ENCODE measurements at regions not wholly inside any gene's neighbourhood (a gene's known extent, or its start where the extent isn't known, plus 50 kb on each side); places are given as distances from the start of the nearest gene placed in this dataset.
"Not testable (repeated sequence)": the region's sequence is repeated elsewhere in the genome, so short reads cannot be mapped to it uniquely, and the experiment has no call there.

GRCh38 chr20:12093057-12093796, 175.5 kb downstream of the BTBD3 start:
- FAIRE-seq (no peak), DNase-seq (ENCODE audit: low read depth) (no peak)
- H3K9me3 Mint-ChIP-seq (ENCODE audit: unreplicated experiment), result no peaks in the 10 kb centered on the region
- no peak overlapping the region for H2AFZ ChIP-seq (ENCODE audit: low read depth, low read length)
- H3K79me2 ChIP-seq (ENCODE audit: insufficient read depth, low read length), result no peaks in the 10 kb centered on the region
- peaks cover 2% of the 10 kb centered on the region for H3K27me3 ChIP-seq (ENCODE audit: insufficient read depth, low read length)
- peak overlapping the region; percentile 67 for H3K27ac Mint-ChIP-seq (ENCODE audit: unreplicated experiment)
- H3K4me1 ChIP-seq (ENCODE audit: insufficient read depth, low read length), result no peaks in the 10 kb centered on the region
- no peaks in the 10 kb centered on the region for H4K20me1 ChIP-seq (ENCODE audit: insufficient read depth, low read length)
- H3K4me3 Mint-ChIP-seq (ENCODE audit: unreplicated experiment), result no peak overlapping the region
- no peaks in the 10 kb centered on the region for H3K36me3 Mint-ChIP-seq (ENCODE audit: low read depth, unreplicated experiment)
- TF ChIP-seq EZH2 (IDR thresholded peaks at IDR 0.05; ENCODE audit: insufficient read depth, low read length), result no peak
- TF ChIP-seq CTCF (IDR thresholded peaks at IDR 0.05; ENCODE audit: insufficient read depth, low read depth, low read length), result no peak
- H3K27me3 Mint-ChIP-seq (ENCODE audit: low read depth, unreplicated experiment), result peaks cover 4% of the 10 kb centered on the region
- H3K9ac ChIP-seq (ENCODE audit: low read length), result no peak overlapping the region
- H3K4me3 ChIP-seq (ENCODE audit: insufficient read depth, low read depth, low read length), result no peak overlapping the region
- H3K9me3 ChIP-seq (ENCODE audit: insufficient read depth, low read depth, low read length), result no peaks in the 10 kb centered on the region
- peaks cover 6% of the 10 kb centered on the region for H3K4me1 Mint-ChIP-seq (ENCODE audit: low read depth, unreplicated experiment)
- H3K36me3 ChIP-seq (ENCODE audit: insufficient read depth, low read length), result no peaks in the 10 kb centered on the region
- no peak overlapping the region for H3K4me2 ChIP-seq (ENCODE audit: low read length)
- H3K27ac ChIP-seq (ENCODE audit: low read depth, low read length), result no peak overlapping the region

- not testable (repeated sequence) for H3K4me1 Mint-ChIP-seq (ENCODE audit: low read depth, unreplicated experiment); H3K27ac Mint-ChIP-seq (ENCODE audit: unreplicated experiment); FAIRE-seq; H3K79me2 ChIP-seq (ENCODE audit: insufficient read depth, low read length); H3K27me3 ChIP-seq (ENCODE audit: insufficient read depth, low read length); H3K9ac ChIP-seq (ENCODE audit: low read length); H3K4me1 ChIP-seq (ENCODE audit: insufficient read depth, low read length); H3K27me3 Mint-ChIP-seq (ENCODE audit: low read depth, unreplicated experiment); H3K9me3 ChIP-seq (ENCODE audit: insufficient read depth, low read depth, low read length); H3K9me3 Mint-ChIP-seq (ENCODE audit: unreplicated experiment); H4K20me1 ChIP-seq (ENCODE audit: insufficient read depth, low read length); H3K4me3 ChIP-seq (ENCODE audit: insufficient read depth, low read depth, low read length); H3K27ac ChIP-seq (ENCODE audit: low read depth, low read length); H3K36me3 ChIP-seq (ENCODE audit: insufficient read depth, low read length); H2AFZ ChIP-seq (ENCODE audit: low read depth, low read length); H3K4me3 Mint-ChIP-seq (ENCODE audit: unreplicated experiment); H3K36me3 Mint-ChIP-seq (ENCODE audit: low read depth, unreplicated experiment); H3K4me2 ChIP-seq (ENCODE audit: low read length)
- DNase-seq (ENCODE audit: low read depth), result peak; percentile 8
Observed at GRCh38 chr20:12093797-12094190, 176.1 kb downstream of the BTBD3 start.

GRCh38 chr20:12095180-12095920, 177.7 kb downstream of the BTBD3 start:
- no peak overlapping the region for H2AFZ ChIP-seq (ENCODE audit: low read depth, low read length)
- no peak overlapping the region for H3K27ac Mint-ChIP-seq (ENCODE audit: unreplicated experiment)
- H3K4me2 ChIP-seq (ENCODE audit: low read length), result no peak overlapping the region
- H3K4me3 Mint-ChIP-seq (ENCODE audit: unreplicated experiment), result no peak overlapping the region
- no peaks in the 10 kb centered on the region for H3K9me3 ChIP-seq (ENCODE audit: insufficient read depth, low read depth, low read length)
- H3K4me3 ChIP-seq (ENCODE audit: insufficient read depth, low read depth, low read length), result no peak overlapping the region
- H3K79me2 ChIP-seq (ENCODE audit: insufficient read depth, low read length), result no peaks in the 10 kb centered on the region
- no peaks in the 10 kb centered on the region for H3K27me3 Mint-ChIP-seq (ENCODE audit: low read depth, unreplicated experiment)
- H3K36me3 Mint-ChIP-seq (ENCODE audit: low read depth, unreplicated experiment), result no peaks in the 10 kb centered on the region
- H4K20me1 ChIP-seq (ENCODE audit: insufficient read depth, low read length), result no peaks in the 10 kb centered on the region
- FAIRE-seq (no peak), DNase-seq (ENCODE audit: low read depth) (no peak)
- H3K36me3 ChIP-seq (ENCODE audit: insufficient read depth, low read length), result no peaks in the 10 kb centered on the region
- no peaks in the 10 kb centered on the region for H3K9me3 Mint-ChIP-seq (ENCODE audit: unreplicated experiment)
- TF ChIP-seq CTCF (IDR thresholded peaks at IDR 0.05; ENCODE audit: insufficient read depth, low read depth, low read length) (no peak), EZH2 (IDR thresholded peaks at IDR 0.05; ENCODE audit: insufficient read depth, low read length) (no peak)
- H3K4me1 ChIP-seq (ENCODE audit: insufficient read depth, low read length), result no peaks in the 10 kb centered on the region
- H3K9ac ChIP-seq (ENCODE audit: low read length), result no peak overlapping the region
- H3K27ac ChIP-seq (ENCODE audit: low read depth, low read length), result no peak overlapping the region
- H3K27me3 ChIP-seq (ENCODE audit: insufficient read depth, low read length), result peaks cover 5% of the 10 kb centered on the region
- peaks cover 11% of the 10 kb centered on the region for H3K4me1 Mint-ChIP-seq (ENCODE audit: low read depth, unreplicated experiment)
